DMS 273 treated with DMSO at 0.1 percent for 48 hours (cell line): ENCODE measurements at regions not wholly inside any gene's neighbourhood (a gene's known extent, or its start where the extent isn't known, plus 50 kb on each side); places are given as distances from the start of the nearest gene placed in this dataset.

ENCODE experiments used
- DNase-seq: peaks from one replicate; lab custom pipeline; 2025; lab: John Stamatoyannopoulos, UW

DNA sequence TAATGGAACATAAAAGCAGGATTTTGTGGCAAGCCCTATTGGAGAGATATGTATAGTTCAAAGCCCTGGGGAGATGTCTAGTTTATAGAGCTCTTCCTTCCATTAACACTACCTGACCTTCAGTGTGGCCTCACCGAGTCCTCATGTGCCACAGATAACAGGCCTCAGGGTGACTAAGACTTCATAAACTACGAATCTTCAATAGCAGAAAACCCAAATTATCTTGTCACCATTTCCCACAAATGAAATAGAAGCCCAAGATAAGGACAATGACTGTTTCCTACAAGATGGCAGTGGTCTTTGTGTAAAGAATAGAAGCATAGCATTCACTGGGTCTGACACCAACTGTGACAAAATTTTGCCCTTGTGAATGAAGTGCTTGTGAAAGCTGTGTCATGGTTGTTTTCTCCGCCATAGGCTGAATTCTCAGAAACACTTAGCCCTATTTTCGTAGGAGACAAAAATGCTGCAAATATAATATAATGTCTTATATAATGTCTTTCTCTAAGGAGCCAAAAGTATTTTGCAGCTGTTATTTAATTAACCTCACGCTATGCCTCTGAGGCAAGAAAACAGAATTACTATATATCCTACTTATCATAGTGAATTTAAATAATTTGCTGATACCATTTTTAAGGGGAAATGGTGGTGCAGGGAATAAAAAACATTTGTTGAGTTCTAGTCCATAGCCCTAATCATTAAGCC is 136.7 kb upstream of the CWC22 start:
- no peak for DNase-seq

DNA sequence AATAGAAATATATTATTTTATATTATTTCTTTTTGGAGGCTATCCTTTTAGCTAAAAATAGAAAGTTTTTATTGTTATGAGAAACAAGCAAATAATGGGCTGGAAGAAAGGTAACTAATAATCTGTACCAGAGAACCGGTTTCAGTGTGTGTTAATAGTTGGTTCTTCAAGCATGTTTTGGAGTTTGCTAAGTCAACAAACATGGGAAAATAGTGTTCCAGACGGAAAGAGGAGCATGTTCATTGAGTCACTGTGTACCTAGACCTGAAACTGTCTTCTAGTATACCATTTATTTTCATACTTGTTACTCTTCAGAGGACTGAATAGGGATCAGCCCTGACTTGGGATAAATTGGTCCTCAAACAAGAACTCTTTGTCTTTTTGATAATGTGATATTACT is 134.5 kb upstream of the CWC22 start:
- DNase-seq: no peak

DNA sequence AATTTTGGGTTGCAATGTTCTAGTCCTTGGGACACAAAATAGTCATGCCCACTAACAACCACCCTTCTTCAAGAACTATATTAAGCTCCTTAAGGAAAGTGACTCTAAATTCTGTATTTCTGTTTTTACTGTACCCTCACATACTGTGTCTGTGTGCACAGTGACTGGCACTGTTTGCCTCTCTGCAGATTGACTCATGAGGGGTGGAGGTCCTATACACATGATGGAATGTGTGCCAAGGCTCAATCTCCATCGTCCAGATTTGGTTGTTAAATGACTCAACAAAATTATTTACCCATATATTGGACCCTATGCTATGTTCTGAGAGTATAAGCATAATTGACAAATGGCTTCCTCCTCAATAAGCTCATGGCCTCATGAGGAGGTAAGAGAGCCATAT is 126.6 kb upstream of the CWC22 start:
- no peak for DNase-seq

- DNase-seq: no peak
These were observed 123.3 kb upstream of the CWC22 start for GRCh38 chr2:180130403-180130802.

DNA sequence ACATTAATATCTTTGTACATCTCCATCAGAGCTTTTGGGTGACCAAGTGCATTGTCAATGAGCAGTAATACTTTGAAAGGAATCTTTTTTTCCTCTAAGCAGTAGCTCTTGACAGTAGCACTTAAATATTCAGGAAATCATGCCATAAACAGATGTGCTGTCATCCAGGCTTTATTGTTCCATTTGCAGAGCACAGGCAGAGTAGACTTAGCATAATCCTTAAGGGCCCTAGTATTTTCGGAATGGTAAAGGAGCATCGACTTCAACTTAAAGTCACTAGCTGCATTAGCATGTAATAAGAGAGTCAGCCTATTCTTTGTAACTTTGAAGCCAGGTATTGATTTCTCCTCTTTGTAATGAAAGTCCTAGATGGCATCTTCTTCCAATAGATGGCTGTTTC is 121.8 kb upstream of the CWC22 start:
- no peak for DNase-seq

- peak; percentile 64 for DNase-seq
These were observed 118.3 kb upstream of the CWC22 start for GRCh38 chr2:180125245-180125962.

GRCh38 chr2:180124273-180125139 is 117.4 kb upstream of the CWC22 start:
- DNase-seq: peak; percentile 40

DNA sequence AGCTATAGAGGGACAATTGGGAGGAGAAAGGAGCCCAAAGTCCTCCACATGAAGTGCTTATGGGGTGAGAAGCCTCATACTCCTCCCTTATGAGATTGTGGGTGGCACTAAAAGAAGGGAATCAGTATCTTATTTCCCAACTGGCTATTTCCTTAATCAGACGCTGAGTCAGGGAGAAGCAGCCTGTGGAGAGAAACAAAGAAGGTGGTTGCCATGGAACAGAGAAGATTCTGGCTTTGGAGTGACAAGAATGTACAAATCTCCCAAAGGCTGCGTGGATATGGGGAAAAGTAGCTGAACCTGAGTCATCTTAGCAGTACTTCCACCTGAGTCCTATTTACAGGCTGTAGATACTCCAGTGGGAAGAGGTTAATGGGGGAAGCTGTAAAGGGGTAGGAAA is 115.8 kb upstream of the CWC22 start:
- DNase-seq: no peak

GRCh38 chr2:180115675-180116074 is 108.6 kb upstream of the CWC22 start:
- no peak for DNase-seq

- DNase-seq: no peak
These were observed 108.2 kb upstream of the CWC22 start for GRCh38 chr2:180115269-180115668.

DNA sequence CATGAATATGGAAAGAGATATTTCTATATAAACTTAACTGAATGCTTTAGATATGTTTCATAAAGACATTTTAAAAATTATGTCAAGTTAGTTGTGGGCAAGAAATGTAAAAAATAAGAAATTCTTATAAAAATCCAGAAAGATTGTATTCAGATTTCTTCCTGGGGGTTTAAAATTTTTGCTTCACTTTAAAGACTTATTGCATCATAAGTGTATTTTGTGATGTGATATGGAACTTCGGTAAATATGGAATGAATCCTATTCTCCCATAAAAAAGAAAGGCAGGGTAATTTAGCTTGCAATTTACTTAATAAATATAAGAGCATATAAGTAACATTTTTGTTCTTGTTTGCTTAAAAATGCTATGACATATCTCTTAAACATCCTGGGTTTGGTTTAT is 104.8 kb upstream of the CWC22 start:
- DNase-seq: no peak

- DNase-seq: no peak
These were observed 103.4 kb upstream of the CWC22 start for GRCh38 chr2:180110469-180110868.

DNA sequence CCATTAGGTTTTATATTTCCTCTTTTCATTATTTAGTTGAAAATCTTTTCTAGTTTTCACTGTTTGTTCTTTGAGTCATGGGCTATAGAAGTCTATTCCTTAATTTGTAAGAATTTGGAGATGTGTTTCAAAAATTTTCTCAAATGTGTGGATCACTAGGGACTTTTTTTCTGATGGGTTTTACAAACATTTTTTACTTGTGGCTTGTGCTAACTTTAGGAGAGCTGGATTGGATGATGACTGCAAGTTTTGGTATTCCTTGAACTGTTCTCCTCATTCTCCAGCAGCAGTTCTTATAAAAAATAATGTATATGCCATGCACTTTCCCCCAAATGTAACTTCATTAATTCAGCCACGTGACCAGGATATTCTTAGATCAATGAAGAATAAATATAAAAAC is 94.7 kb upstream of the CWC22 start:
- no peak for DNase-seq

- no peak for DNase-seq
These were observed 92.2 kb upstream of the CWC22 start for GRCh38 chr2:180099308-180099707.

- no peak for DNase-seq
These were observed 78.0 kb upstream of the CWC22 start for GRCh38 chr2:180085144-180085543.

- DNase-seq: no peak
These were observed 70.3 kb upstream of the CWC22 start for GRCh38 chr2:180077295-180077906.

DNA sequence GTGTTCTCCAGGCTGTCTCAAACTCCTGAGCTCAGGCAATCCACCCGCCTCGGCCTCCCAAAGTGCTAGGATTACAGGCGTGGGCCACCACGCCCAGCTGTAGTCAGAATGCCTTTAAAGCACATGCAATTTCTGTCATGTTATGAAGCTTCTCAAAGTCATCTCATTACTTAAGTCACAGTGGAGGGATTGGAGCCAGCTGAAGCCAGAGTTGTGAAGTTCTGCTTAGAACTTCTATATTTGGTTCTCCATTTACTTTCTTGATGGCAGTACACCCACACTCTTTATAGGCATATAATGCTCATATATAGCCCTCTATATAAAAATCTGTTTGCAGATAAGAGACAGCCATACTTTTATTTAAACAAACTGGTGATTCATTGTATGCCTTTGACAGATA is 68.8 kb upstream of the CWC22 start:
- no peak for DNase-seq

GRCh38 chr2:180071797-180072196 is 64.7 kb upstream of the CWC22 start:
- no peak for DNase-seq

DNA sequence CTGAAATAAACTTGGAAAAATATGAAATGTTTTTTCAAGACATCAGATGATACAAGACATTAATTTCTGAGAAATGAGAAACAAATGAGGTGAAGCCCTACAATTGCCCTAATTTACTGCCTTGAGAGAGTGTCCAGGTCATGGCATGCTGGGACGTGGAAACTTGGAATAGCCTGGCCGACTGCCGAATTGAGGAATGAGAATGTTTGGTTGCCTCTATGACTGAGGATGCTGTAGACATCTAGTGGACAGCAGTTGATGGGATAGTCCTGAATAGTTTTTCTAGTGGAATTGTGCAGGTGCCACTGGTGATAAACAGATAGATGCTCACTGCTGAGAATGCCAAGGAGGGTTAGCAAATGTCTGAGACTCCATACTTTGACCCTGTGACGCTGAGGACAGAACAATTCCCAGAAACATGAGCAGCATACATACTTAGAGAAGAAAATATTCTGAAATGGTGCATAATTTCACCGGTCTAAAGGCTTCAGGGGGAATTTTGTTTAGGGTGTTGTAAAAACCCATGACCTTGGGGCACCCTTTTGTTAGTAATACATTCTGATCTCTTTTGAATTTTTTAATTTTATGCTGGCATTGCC is 56.5 kb upstream of the CWC22 start:
- no peak for DNase-seq

DNA sequence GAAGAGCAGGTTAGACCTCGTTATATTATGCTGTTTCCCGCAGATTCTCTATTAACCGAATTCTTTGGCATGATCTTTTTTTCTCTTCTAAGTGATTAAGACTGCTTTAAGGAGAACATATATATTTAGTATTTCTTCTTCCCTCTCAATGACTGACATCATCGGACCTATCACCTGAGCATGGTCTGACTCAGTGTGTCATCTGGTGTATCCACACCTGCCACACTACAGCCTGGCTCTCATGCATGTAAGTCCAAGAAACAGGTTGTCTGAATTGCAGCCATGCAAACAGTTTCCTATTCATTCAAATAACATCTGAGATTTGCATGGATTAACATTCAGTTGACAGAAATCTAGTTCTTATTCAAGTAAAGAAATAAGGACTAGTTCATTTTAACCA is 55.1 kb upstream of the CWC22 start:
- DNase-seq: no peak

DNA sequence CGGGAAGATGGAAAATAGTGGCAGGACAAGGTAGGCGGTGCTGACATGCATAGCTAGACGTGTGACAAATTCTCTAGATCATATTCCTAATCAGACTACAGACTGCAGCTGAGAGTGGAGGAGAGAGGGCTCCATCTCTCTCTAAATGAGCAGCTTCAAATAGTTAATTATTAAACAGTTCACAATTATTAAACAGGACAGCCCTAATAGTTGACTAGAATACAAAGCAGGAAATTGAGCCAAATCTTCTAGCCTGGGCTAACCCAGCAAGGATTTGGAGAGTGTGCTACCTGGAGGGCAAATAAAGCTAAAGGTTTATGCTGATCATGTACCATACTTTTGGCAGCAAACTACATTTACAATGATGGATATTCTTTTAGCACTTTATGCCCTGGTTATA is 54.4 kb upstream of the CWC22 start:
- no peak for DNase-seq

GRCh38 chr2:180061085-180061484 is 54.0 kb upstream of the CWC22 start:
- no peak for DNase-seq
